ENCODE measurements at regions not wholly inside any gene's neighbourhood (a gene's known extent, or its start where the extent isn't known, plus 50 kb on each side); places are given as distances from the start of the nearest gene placed in this dataset.

DNA sequence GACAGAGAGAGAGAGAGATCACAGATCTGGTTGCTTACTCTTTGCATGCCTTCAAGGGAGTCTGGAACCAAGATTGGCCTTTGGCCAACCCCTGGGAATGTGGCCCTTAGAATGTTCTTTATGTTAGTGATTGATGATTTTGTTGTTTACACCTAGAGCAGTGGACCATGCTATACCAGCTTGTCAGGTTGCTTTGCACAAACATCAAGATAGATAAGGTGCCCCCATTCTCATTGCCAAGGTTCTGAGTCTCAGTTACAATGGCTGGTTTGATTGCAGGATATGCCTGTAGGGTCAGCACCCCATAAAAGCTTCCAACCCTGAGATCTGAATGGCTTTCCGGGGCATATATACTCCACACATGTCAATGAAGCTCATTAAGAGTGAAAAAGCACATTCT lies 53.5 kb upstream of the SLC2A12 start:
- TF ChIP-seq, protein P1, sequence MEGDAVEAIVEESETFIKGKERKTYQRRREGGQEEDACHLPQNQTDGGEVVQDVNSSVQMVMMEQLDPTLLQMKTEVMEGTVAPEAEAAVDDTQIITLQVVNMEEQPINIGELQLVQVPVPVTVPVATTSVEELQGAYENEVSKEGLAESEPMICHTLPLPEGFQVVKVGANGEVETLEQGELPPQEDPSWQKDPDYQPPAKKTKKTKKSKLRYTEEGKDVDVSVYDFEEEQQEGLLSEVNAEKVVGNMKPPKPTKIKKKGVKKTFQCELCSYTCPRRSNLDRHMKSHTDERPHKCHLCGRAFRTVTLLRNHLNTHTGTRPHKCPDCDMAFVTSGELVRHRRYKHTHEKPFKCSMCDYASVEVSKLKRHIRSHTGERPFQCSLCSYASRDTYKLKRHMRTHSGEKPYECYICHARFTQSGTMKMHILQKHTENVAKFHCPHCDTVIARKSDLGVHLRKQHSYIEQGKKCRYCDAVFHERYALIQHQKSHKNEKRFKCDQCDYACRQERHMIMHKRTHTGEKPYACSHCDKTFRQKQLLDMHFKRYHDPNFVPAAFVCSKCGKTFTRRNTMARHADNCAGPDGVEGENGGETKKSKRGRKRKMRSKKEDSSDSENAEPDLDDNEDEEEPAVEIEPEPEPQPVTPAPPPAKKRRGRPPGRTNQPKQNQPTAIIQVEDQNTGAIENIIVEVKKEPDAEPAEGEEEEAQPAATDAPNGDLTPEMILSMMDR (IDR thresholded peaks at IDR 0.05): no peak
- TF ChIP-seq EZH2 (IDR thresholded peaks at IDR 0.05) (no peak), EZH2phosphoT487 (IDR thresholded peaks at IDR 0.05) (no peak)

All from neural progenitor cell (in vitro differentiated cells).